ENCODE measurements at regions not wholly inside any gene's neighbourhood (a gene's known extent, or its start where the extent isn't known, plus 50 kb on each side); places are given as distances from the start of the nearest gene placed in this dataset.

GRCh38 chr7:35536396-35536826 lies 158.5 kb downstream of the HERPUD2 start:
- DNase-seq (ENCODE audit: low read depth), result no peak

GRCh38 chr7:35533902-35534301 lies 161.0 kb downstream of the HERPUD2 start:
- DNase-seq (ENCODE audit: low read depth), result no peak

DNA sequence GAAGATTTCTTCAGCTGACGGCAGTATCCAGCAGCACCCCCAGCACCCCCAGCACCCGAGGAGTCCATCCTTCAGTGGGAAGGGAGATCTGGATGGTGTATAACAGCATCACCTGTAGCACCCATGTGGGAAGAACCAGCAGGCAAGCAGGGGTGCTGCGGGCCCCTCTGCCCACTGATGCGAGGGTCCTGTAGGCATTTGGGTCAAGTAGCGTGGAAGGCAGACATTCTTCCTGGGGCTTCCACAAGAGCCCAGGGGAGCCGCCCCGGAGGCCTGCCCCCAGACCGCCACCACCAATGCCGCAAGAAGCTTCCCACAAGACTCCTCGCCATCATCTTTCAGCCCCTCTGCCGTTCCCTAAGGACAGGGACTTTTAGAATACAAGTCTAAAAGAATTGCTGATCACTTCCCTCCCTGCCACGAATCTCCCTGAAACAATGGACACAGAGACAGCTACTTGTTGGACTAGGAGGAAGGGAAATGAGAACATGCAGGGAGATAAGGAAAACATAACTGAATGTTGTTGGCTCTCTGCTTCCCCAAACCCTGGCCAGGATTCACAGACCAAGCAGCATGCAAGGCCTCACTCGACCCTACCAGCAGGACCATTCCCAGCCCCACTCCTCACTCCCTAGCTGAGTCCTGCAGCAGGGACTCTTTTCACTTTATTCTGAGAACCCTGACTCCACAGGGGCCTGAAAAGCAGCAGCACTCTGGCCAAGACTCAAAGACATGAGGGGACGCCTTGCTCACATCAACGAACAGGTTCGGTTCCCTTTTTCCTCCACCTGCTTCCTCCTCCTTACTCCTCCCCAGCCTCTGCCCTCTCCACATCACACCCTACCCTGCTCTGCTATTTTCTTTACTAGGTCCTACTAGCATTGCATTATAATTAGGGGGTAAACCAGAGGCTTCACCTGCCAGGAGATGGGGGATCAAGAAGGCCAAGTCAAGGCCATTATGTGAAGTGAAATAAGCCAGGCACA lies 164.5 kb downstream of the HERPUD2 start:
- no peak for DNase-seq (ENCODE audit: low read depth)

DNA sequence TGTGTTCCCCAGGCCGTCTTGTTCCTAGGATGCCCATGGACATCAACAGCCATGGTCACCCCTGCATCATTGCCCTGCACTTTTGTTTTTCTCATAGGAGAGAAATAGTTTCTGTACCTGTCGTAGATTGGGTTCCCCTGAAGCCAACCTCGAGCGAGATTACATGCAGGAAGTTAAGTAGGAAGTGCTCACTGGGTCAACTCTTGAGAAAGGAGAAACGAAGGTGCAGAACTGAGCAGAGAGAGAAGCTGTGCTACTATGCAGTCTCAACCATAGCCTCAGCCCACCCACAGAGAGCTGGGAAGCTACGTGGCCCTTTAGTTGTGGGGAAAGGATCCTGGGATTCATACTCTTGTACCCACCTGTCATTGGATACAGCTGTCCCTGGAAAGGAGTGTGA lies 165.2 kb downstream of the HERPUD2 start:
- DNase-seq (ENCODE audit: low read depth), result no peak

GRCh38 chr7:35528381-35528977 lies 166.5 kb downstream of the HERPUD2 start:
- no peak for DNase-seq (ENCODE audit: low read depth)

- no peak for DNase-seq (ENCODE audit: low read depth)
Measured at GRCh38 chr7:35526645-35527044, 168.3 kb downstream of the HERPUD2 start.

DNA sequence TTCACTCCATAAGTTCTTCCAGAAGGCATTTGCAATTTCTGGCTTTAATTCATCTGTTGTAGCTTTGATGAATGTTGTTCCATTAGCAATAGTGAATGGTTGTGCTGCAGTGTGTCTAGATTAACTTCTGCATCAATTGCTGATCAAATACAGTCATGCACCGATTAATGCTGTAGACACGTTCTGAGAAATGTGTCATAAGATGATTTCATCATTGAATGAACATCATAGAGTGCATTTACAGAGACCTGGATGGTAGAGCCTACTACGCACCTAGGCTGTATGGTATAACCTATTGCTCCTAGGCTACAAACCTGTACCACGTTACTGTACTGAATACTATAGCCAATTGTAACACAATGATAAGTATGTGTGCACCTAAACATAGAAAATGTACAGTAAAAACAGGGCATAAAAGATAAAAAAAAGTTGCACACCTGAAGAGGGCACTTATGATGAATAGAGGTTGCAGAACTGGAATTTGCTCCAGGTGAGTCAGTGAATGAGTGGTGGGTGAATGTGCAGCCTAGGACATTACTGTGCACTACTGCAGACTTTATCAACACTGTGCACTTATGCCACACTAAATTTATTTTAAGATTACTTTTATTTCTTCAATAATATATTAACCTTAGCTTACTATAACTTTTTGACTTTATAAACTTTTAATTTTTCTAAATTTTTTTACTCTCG lies 170.7 kb downstream of the HERPUD2 start:
- DNase-seq (ENCODE audit: low read depth), result no peak

GRCh38 chr7:35523292-35523691 lies 171.6 kb downstream of the HERPUD2 start:
- DNase-seq (ENCODE audit: low read depth), result no peak

DNA sequence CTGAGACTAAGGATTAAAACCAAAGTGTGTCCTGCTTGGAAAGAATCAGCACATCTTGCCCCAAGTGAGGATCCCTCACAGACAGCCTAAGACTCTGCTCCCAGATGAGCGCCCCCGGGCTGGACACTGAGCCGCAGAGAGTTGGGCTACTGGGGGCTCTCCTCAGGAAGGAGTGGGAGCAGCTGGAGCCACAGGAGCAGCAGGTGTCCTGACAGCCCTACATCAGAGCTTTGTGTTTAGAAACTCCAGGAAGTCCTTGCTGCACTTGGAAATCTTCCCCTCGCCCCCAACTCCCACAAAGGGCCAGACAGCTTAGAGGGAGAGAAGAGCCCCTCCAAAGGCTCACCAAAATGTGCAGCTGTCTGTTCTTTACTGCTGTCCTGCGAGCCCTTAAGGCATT lies 172.2 kb downstream of the HERPUD2 start:
- DNase-seq (ENCODE audit: low read depth), result no peak

GRCh38 chr7:35521941-35522340 lies 173.0 kb downstream of the HERPUD2 start:
- no peak for DNase-seq (ENCODE audit: low read depth)

GRCh38 chr7:35520810-35521625 lies 173.9 kb downstream of the HERPUD2 start:
- DNase-seq (ENCODE audit: low read depth), result no peak

- DNase-seq (ENCODE audit: low read depth), result peak; percentile 6
Measured at GRCh38 chr7:35519971-35520809, 174.7 kb downstream of the HERPUD2 start.

GRCh38 chr7:35518767-35519166 lies 176.2 kb downstream of the HERPUD2 start:
- no peak for DNase-seq (ENCODE audit: low read depth)

DNA sequence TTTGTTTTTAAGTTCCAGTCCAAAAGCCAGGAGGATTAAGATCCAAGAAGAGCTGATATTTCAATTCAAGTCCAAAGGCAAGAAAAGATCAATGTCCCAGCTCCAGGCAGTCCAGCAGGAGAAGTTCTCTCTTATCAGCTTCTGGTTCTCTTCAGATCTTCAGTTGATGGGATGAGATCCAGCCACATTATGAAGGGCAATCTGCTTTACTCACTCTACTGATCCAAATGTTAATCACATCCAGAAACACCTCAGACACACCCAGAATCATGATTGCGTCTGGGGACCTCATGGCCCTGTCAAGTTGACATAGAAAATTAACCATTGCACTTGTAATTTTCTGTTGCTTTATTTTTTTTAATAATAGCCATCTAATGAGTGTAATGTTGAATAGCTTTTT lies 178.4 kb downstream of the HERPUD2 start:
- no peak for DNase-seq (ENCODE audit: low read depth)

DNA sequence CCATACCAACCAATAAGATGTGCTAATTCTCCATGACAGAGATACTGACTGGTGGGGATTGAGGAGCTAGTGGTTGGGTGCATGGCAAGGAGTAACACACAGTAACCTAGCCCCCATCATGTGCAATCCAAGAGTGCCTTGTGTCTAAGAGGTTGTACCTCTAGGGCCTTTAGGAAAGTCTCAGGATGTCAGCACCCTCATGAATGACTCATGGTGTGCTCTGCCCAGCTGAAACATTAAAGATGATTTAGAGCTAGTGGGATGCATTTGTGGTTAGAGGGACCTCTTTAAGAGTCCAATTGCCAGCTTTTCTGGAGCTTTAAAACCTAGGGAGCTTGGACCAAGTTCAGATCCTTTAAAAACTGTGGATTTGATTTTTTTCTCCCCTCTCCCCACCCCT lies 181.1 kb downstream of the HERPUD2 start:
- DNase-seq (ENCODE audit: low read depth), result no peak

DNA sequence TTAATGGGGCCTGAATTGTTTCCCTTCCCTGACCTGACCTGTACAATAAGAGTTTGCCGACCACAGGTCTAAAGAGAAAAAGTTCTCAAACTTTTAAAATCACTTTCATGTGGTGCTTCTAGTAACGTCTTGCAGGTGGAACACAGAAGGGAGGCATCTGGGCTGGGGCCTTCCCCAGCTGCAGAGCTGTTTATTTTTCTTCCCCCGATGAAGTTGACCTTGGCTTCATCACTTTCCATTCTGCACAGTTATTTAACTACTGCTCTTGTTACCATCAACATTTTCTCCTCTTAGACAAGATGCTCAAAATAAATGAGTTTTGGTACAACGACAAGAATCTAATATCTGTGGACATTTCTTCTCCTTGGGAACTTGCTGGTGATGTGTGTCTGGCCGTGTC lies 181.7 kb downstream of the HERPUD2 start:
- no peak for DNase-seq (ENCODE audit: low read depth)

DNA sequence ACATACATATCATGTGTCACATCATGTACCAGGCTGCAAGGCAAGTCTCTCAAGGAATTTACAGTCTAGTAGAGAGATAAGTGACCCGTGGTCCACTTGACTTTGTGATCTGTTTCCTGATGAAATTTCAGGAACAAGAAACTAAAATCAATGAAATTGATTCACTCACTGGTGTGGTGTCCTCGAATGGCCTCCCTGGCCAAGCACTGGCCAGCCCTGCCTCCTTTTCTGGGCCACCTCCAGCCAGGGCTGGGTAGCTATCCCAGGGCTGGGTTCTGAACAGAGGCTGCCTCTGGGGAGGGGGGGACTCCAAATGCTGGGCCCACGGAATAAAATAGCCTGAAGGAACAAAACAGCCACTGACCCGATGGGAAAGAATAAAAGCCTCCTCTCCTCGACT lies 182.2 kb downstream of the HERPUD2 start:
- no peak for DNase-seq (ENCODE audit: low read depth)

- no peak for DNase-seq (ENCODE audit: low read depth)
Measured at GRCh38 chr7:35508623-35509400, 186.1 kb downstream of the HERPUD2 start.

DNA sequence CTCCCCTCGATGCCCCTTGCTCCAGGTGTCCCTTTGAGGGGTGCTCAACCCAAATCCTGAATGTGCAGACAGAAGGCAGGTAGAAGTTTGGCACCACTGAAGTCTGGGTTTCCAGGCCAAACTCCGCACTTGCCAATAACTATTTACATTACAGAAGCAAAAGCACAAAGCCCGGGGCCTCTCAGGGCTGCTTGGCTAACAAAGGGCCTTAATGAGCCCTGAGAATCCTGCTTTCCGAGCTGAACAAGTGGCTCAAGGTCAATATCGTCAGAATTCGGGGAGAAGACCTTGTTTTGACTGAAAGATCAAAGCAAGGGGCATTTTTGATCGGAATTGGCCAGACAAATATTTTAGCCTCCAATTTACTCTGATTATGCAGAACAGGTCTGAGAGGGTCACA lies 189.9 kb downstream of the HERPUD2 start:
- no peak for DNase-seq (ENCODE audit: low read depth)

DNA sequence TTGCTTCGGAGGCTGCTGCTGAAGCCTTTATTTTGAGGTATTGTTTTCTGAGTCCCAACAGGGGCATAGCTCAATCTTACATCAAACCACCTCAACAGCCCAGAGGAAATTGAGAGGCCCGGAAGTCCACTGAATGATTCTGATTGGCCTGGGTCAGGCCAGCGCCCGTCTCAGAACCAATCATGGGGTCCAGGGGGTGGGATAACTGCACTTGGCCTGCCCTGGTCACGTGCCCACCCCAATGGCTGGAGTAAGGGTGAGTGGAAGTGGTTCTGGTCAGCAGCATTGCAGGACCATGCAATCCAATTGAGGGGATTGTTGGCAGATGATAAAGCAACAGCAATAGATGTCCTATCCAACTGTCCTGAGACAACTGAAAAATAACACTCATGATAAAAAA lies 190.6 kb downstream of the HERPUD2 start:
- no peak for DNase-seq (ENCODE audit: low read depth)

Measured in stimulated activated CD8-positive, alpha-beta memory T cell treated with anti-CD3 and anti-CD28 coated beads, Interleukin-4, amount 100 ng/mL, for 24 hours (primary cell).